Testis (tissue), 2 donors: ENCODE measurements at regions not wholly inside any gene's neighbourhood (a gene's known extent, or its start where the extent isn't known, plus 50 kb on each side); places are given as distances from the start of the nearest gene placed in this dataset.

Experiments used
- DNase-seq: peaks from one replicate; pipeline ENCODE4 v3.0.0-alpha.2; 2019
- H3K27ac ChIP-seq, 2 donors: fragments of 200-600 bp; sonication (generic); one replicate each; pipeline ENCODE4 v1.5.1; 2019
- H3K27me3 ChIP-seq: fragments of 200-600 bp; sonication (generic); one replicate; pipeline ENCODE4 v1.5.1; 2019
- H3K36me3 ChIP-seq: fragments of 200-600 bp; sonication (generic); one replicate; pipeline ENCODE4 v1.5.1; 2017; ENCODE audit warnings: low read depth; ENCODE audit errors: missing control alignments
- H3K4me1 ChIP-seq: fragments of 200-600 bp; sonication (generic); one replicate; pipeline ENCODE4 v1.5.1; 2019
- H3K4me3 ChIP-seq, 2 donors: fragments of 200-600 bp; sonication (generic); one replicate each; pipeline ENCODE4 v1.5.1; 2017 to 2019
- H3K9me3 ChIP-seq: fragments of 200-600 bp; sonication (generic); one replicate; pipeline ENCODE4 v1.5.1; 2017
- POLR2A ChIP-seq: fragments of 450-650 bp; IDR thresholded peaks from one replicate; pipeline ENCODE4 v1.6.1; 2017; ENCODE audit warnings: antibody characterized with exemption, mild to moderate bottlenecking, moderate library complexity
- WGBS, 2 donors: methylation state at CpG; one replicate each; pipeline ENCODE4 v1.1.5; 2018; 5-methylcytosine and 5-hydroxymethylcytosine counted together
- intact Hi-C: fragments of 100-400 bp; cut with DNase I; formaldehyde crosslinking; loops from one replicate; pipeline ENCODE4 v1.15.1; 2023; ENCODE audit warnings: low total_unique reads
- TF ChIP-seq, protein P1 (sequence below), 3 experiments: fragments of 450-650 bp in 2 of 3; fragments of 200-600 bp in 1 of 3; sonication (generic) in 1 of 3; IDR thresholded peaks; one replicate each; pipeline ENCODE4 v1.5.1; 2016 to 2019; ENCODE audit warnings: antibody characterized with exemption in 3 of 3, mild to moderate bottlenecking in 2 of 3, moderate library complexity in 1 of 3

DNA sequence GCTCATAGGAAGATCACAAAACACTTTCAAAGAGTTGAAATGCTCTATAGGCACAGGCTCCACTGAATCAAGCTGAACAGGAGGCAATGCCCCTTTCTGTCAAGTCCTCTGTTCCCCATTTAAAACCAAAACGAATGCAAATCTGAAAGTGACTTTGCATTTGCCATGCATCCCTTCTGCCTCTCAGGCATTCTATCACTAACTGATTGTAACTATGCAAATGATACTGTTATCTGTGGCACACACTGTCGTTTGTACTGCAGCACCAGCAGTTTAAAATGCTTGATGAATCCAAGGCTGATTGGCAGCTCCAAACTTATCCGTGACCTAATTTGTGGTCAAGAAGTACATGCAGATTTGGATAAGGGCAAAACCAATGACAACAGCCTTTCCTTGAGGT, 1067.5 kb upstream of the MAP3K7 start:
- no peak overlapping the region for H3K27ac ChIP-seq
- no peak overlapping the region for H3K4me3 ChIP-seq
- H3K36me3 ChIP-seq: no peaks in the 10 kb centered on the region
- peaks cover 8% of the 10 kb centered on the region for H3K4me1 ChIP-seq
- 9 to 34% methylated on average over 3 of the region's 3 CpGs for WGBS, 2 donors
- H3K27me3 ChIP-seq: no peaks in the 10 kb centered on the region
- intact Hi-C loops: no loop called here
- no peak for TF ChIP-seq POLR2A
- TF ChIP-seq, protein P1, sequence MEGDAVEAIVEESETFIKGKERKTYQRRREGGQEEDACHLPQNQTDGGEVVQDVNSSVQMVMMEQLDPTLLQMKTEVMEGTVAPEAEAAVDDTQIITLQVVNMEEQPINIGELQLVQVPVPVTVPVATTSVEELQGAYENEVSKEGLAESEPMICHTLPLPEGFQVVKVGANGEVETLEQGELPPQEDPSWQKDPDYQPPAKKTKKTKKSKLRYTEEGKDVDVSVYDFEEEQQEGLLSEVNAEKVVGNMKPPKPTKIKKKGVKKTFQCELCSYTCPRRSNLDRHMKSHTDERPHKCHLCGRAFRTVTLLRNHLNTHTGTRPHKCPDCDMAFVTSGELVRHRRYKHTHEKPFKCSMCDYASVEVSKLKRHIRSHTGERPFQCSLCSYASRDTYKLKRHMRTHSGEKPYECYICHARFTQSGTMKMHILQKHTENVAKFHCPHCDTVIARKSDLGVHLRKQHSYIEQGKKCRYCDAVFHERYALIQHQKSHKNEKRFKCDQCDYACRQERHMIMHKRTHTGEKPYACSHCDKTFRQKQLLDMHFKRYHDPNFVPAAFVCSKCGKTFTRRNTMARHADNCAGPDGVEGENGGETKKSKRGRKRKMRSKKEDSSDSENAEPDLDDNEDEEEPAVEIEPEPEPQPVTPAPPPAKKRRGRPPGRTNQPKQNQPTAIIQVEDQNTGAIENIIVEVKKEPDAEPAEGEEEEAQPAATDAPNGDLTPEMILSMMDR (IDR thresholded peaks at IDR 0.05): no peak
- DNase-seq: no peak
- no peaks in the 10 kb centered on the region for H3K9me3 ChIP-seq

DNA sequence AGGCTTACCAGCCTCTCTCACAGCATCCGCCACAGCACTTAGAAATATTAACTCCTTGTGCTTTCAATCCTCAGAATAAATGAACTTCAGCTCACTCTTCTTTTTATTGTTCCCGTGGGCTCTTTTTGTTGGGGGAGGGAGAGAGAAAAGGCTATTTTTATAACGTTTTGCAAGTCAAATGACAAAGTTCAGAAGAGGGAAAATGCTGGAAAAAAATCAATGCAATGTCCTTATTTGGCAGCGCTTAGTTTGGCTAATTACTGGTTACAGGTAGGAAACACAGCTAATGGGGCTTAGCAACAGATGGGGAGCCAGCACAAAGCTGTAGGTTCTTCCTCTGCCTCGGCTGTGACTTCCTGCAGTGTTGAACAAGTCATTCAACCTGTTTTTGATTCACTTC, 1067.0 kb upstream of the MAP3K7 start:
- no peak overlapping the region for H3K27ac ChIP-seq
- TF ChIP-seq, protein P1 (IDR thresholded peaks at IDR 0.05): no peak
- H3K9me3 ChIP-seq: no peaks in the 10 kb centered on the region
- H3K36me3 ChIP-seq: no peaks in the 10 kb centered on the region
- DNase-seq: no peak
- H3K4me1 ChIP-seq: peaks cover 8% of the 10 kb centered on the region
- no peak overlapping the region for H3K4me3 ChIP-seq
- no peaks in the 10 kb centered on the region for H3K27me3 ChIP-seq
- intact Hi-C loops: no loop called here
- 43 to 51% methylated on average over 5 of the region's 5 CpGs for WGBS, 2 donors

DNA sequence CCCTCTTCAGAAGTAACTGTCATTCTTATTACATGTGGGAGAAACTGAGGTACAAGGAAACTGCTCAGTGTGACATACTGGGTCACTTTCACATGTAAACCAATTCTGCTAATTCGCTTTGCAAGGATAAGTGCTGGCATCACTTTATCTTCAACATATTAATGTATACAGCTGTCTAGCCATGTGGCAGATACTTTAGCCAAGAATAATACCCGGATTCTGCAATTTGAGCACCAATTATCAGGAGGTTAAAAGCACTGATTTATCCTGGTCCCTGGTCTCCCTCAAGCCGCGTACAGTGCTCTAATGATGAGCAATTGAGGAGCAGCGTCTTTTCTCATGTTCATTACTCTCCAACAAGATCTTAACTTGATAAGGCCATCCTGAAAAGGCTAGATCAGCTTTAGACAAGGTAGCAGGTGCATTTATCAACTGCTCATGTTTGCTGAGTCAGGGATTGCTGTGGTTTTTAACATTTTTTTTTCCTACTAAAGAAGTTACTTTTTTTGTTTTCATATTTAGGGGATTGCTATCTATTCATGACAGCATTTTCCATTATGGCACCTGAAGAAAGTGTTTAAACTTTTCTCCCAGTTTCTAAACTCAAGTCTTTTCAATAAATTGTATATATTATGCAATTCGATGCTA, 1066.3 kb upstream of the MAP3K7 start:
- no peak for DNase-seq
- peaks cover 8% of the 10 kb centered on the region for H3K4me1 ChIP-seq
- intact Hi-C loops: no loop called here
- H3K4me3 ChIP-seq: no peak overlapping the region
- no peak for TF ChIP-seq POLR2A
- TF ChIP-seq, protein P1 (IDR thresholded peaks at IDR 0.05): no peak
- no peak overlapping the region for H3K27ac ChIP-seq
- no peaks in the 10 kb centered on the region for H3K36me3 ChIP-seq
- no peaks in the 10 kb centered on the region for H3K27me3 ChIP-seq
- H3K9me3 ChIP-seq: no peaks in the 10 kb centered on the region
- WGBS, 2 donors: 77% methylated on average over 6 of the region's 6 CpGs

DNA sequence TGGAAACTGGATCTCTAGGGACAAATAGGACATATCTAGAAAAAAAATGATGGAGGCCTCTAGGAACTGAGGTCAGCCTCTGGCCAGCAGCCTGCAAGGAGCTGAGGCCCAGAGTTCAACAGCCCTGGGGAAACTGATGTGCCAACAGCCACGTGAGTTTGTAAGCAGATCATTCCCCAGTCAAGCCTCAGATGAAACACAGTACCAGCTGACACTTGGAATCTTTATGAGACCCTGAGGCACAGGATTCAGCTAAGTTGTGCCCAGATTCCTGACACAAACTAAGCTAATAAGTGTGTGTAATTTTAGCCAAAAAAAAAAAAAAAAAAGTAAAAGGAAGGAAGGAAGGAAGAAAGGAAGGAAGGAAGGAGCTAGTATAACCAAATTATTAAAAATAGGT, 1059.8 kb upstream of the MAP3K7 start:
- Histone ChIP-seq H3K36me3 (no peaks in the 10 kb centered on the region), H3K9me3 (no peaks in the 10 kb centered on the region), H3K4me3 (no peak overlapping the region), H3K4me1 (no peaks in the 10 kb centered on the region), H3K27me3 (no peaks in the 10 kb centered on the region), H3K27ac (no peak overlapping the region)
- intact Hi-C loops: no loop called here
- no peak for DNase-seq
- 45 to 50% methylated on average over 1 of the region's 1 CpG for WGBS, 2 donors
- no peak for TF ChIP-seq POLR2A
- TF ChIP-seq, protein P1 (IDR thresholded peaks at IDR 0.05): no peak

DNA sequence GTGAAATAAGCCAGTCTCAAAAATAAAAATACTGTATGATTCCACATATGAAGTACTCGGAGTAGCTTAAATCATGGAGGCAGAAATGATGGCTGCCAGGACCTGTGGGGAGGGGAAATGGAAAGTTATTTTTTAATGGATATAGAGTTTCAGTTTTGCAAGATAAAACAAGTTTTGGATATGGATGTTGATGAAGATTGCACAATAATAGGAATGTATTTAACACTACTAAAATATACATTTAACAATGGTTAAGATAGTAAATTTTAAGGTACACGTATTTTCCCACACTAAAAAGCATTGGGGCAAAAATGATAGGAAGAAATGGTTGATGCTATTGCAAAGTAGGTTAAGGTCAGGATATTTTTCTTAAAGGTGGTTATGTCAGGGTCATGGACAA, 1058.9 kb upstream of the MAP3K7 start:
- Histone ChIP-seq H3K27ac (no peak overlapping the region), H3K4me3 (no peak overlapping the region), H3K36me3 (no peaks in the 10 kb centered on the region), H3K27me3 (no peaks in the 10 kb centered on the region), H3K4me1 (no peaks in the 10 kb centered on the region), H3K9me3 (no peaks in the 10 kb centered on the region)
- DNase-seq: no peak
- intact Hi-C loops: no loop called here
- 67 to 72% methylated on average over 2 of the region's 2 CpGs for WGBS, 2 donors
- TF ChIP-seq, protein P1 (IDR thresholded peaks at IDR 0.05): no peak
- no peak for TF ChIP-seq POLR2A
